ENCODE measurements at regions not wholly inside any gene's neighbourhood (a gene's known extent, or its start where the extent isn't known, plus 50 kb on each side); places are given as distances from the start of the nearest gene placed in this dataset.

- no peak overlapping the region for H3K4me3 ChIP-seq (replicated peaks; ENCODE audit: low read depth, low read length)
- H3K27me3 ChIP-seq (replicated peaks; ENCODE audit: control insufficient read depth, insufficient read depth, low read length): no peaks in the 10 kb centered on the region; the same call in none of the 2 replicates
- no peaks in the 10 kb centered on the region for H3K36me3 ChIP-seq (ENCODE audit: control insufficient read depth, insufficient read depth, low read length)
- no peak for DNase-seq (ENCODE audit: extremely low read depth, insufficient read length)
- no peak for TF ChIP-seq CTCF (IDR thresholded peaks at IDR 0.05; ENCODE audit: insufficient read depth, low read length, poor library complexity, severe bottlenecking)
Measured at GRCh38 chr16:50909831-50910735, 168.2 kb downstream of the CYLD start.

GRCh38 chr16:50908468-50908867 lies 166.6 kb downstream of the CYLD start:
- DNase-seq (ENCODE audit: extremely low read depth, insufficient read length): no peak
- Histone ChIP-seq H3K36me3 (ENCODE audit: control insufficient read depth, insufficient read depth, low read length) (no peaks in the 10 kb centered on the region), H3K4me3 (replicated peaks; ENCODE audit: low read depth, low read length) (no peak overlapping the region), H3K27me3 (replicated peaks; ENCODE audit: control insufficient read depth, insufficient read depth, low read length) (no peaks in the 10 kb centered on the region; the same call in none of the 2 replicates)
- TF ChIP-seq CTCF (IDR thresholded peaks at IDR 0.05; ENCODE audit: insufficient read depth, low read length, poor library complexity, severe bottlenecking): no peak

GRCh38 chr16:50906454-50906853 lies 164.6 kb downstream of the CYLD start:
- no peak for TF ChIP-seq CTCF (IDR thresholded peaks at IDR 0.05; ENCODE audit: insufficient read depth, low read length, poor library complexity, severe bottlenecking)
- no peak for DNase-seq (ENCODE audit: extremely low read depth, insufficient read length)
- Histone ChIP-seq H3K27me3 (replicated peaks; ENCODE audit: control insufficient read depth, insufficient read depth, low read length) (no peaks in the 10 kb centered on the region; the same call in none of the 2 replicates), H3K36me3 (ENCODE audit: control insufficient read depth, insufficient read depth, low read length) (no peaks in the 10 kb centered on the region), H3K4me3 (replicated peaks; ENCODE audit: low read depth, low read length) (no peak overlapping the region)

GRCh38 chr16:50902457-50902856 lies 160.6 kb downstream of the CYLD start:
- no peak overlapping the region for H3K4me3 ChIP-seq (replicated peaks; ENCODE audit: low read depth, low read length)
- H3K27me3 ChIP-seq (replicated peaks; ENCODE audit: control insufficient read depth, insufficient read depth, low read length): no peaks in the 10 kb centered on the region; the same call in 1 of the 2 replicates
- DNase-seq (ENCODE audit: extremely low read depth, insufficient read length): no peak
- no peak for TF ChIP-seq CTCF (IDR thresholded peaks at IDR 0.05; ENCODE audit: insufficient read depth, low read length, poor library complexity, severe bottlenecking)
- H3K36me3 ChIP-seq (ENCODE audit: control insufficient read depth, insufficient read depth, low read length): no peaks in the 10 kb centered on the region

GRCh38 chr16:50901062-50901461 lies 159.2 kb downstream of the CYLD start:
- Histone ChIP-seq H3K27me3 (replicated peaks; ENCODE audit: control insufficient read depth, insufficient read depth, low read length) (no peaks in the 10 kb centered on the region; the same call in 1 of the 2 replicates), H3K4me3 (replicated peaks; ENCODE audit: low read depth, low read length) (no peak overlapping the region), H3K36me3 (ENCODE audit: control insufficient read depth, insufficient read depth, low read length) (no peaks in the 10 kb centered on the region)
- no peak for DNase-seq (ENCODE audit: extremely low read depth, insufficient read length)
- no peak for TF ChIP-seq CTCF (IDR thresholded peaks at IDR 0.05; ENCODE audit: insufficient read depth, low read length, poor library complexity, severe bottlenecking)

Measured in GM06990 (cell line).